ENCODE measurements at regions not wholly inside any gene's neighbourhood (a gene's known extent, or its start where the extent isn't known, plus 50 kb on each side); places are given as distances from the start of the nearest gene placed in this dataset.

DNA sequence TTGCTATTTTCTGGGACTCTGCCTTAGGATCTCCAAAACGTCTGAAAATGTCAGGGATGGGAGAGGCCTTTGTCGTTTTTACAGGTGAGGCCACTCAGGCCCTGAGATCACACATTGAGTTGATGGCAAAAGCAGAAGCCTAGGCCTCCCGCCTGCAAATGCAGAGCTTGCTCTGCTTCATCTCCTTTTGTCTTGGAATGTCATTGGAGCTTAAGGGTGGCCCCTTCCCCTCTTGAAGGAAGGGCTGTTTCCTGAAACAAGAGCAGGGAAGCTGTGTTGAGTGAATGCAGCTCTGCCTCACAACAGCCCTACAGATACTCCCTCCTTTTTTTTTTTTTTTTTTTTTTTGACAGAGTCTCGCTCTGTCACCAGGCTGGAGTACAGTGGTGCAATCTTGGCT lies 123.5 kb downstream of the GLI2 start:
- TF ChIP-seq, protein P1, sequence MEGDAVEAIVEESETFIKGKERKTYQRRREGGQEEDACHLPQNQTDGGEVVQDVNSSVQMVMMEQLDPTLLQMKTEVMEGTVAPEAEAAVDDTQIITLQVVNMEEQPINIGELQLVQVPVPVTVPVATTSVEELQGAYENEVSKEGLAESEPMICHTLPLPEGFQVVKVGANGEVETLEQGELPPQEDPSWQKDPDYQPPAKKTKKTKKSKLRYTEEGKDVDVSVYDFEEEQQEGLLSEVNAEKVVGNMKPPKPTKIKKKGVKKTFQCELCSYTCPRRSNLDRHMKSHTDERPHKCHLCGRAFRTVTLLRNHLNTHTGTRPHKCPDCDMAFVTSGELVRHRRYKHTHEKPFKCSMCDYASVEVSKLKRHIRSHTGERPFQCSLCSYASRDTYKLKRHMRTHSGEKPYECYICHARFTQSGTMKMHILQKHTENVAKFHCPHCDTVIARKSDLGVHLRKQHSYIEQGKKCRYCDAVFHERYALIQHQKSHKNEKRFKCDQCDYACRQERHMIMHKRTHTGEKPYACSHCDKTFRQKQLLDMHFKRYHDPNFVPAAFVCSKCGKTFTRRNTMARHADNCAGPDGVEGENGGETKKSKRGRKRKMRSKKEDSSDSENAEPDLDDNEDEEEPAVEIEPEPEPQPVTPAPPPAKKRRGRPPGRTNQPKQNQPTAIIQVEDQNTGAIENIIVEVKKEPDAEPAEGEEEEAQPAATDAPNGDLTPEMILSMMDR (conservative IDR thresholded peaks at IDR 0.05) = no peak
- TF ChIP-seq ZFX (IDR thresholded peaks at IDR 0.05) = no peak

All from C4-2B (cell line).